HEK293 (cell line): ENCODE measurements at regions not wholly inside any gene's neighbourhood (a gene's known extent, or its start where the extent isn't known, plus 50 kb on each side); places are given as distances from the start of the nearest gene placed in this dataset.

Experiments used
- CTCF ChIA-PET: fragments of 350-600 bp; formaldehyde crosslinking; extraction: SDS; loops from one replicate; lab custom pipeline; 2021; ENCODE audit warnings: antibody characterized with exemption; lab: Yijun Ruan, JAX
- POLR2A ChIA-PET: fragments of 300-600 bp; formaldehyde crosslinking; extraction: SDS; loops from one replicate; lab custom pipeline; 2020; ENCODE audit warnings: antibody characterized with exemption, inconsistent platforms; lab: Yijun Ruan, JAX
- H3K27ac ChIP-seq: fragments of 200-500 bp; sonication (Bioruptor generic); 2 replicates; pipeline ENCODE4 v1.5.1; 2014; ENCODE audit warnings: low read depth, low read length, control low read depth, inconsistent platforms; ENCODE audit errors: extremely low read depth
- H3K36me3 ChIP-seq, 2 experiments: fragments of 200-500 bp in 1 of 2; sonication (Bioruptor generic) in 1 of 2; 1 replicate in 1 of 2; 2 replicates in 1 of 2; pipeline ENCODE4 v1.5.1; 2014 to 2017; ENCODE audit warnings: inconsistent platforms in 2 of 2, low read length in 2 of 2; ENCODE audit not compliant: control insufficient read depth in 2 of 2, insufficient read depth in 1 of 2
- H3K4me1 ChIP-seq: fragments of 200-500 bp; sonication (Bioruptor generic); 2 replicates; pipeline ENCODE4 v1.5.1; 2014; ENCODE audit warnings: mild to moderate bottlenecking, low read length, inconsistent platforms; ENCODE audit not compliant: control insufficient read depth, insufficient read depth
- H3K4me3 ChIP-seq: 2 replicates; pipeline ENCODE4 v1.5.1; 2011; ENCODE audit warnings: low read depth, mild to moderate bottlenecking, control low read depth, low read length, moderate library complexity
- H3K9me3 ChIP-seq: fragments of 200-500 bp; sonication (Bioruptor generic); 2 replicates; pipeline ENCODE4 v1.5.1; 2014; ENCODE audit warnings: low read depth, low read length, inconsistent platforms; ENCODE audit not compliant: control insufficient read depth, insufficient read depth
- ELK4 ChIP-seq: IDR thresholded peaks from 2 replicates; pipeline ENCODE4 v1.6.1; 2011; ENCODE audit warnings: mild to moderate bottlenecking, low read depth, low read length, borderline replicate concordance
- MEIS1 ChIP-seq: sonication (generic); formaldehyde crosslinking; IDR thresholded peaks from 2 replicates; pipeline ENCODE4 v1.8.1; 2022; ENCODE audit warnings: missing genetic modification reagents, mild to moderate bottlenecking, borderline replicate concordance
- PATZ1 ChIP-seq: fragments of 450-650 bp; formaldehyde crosslinking; IDR thresholded peaks from 2 replicates; pipeline ENCODE4 v1.5.1; 2016; ENCODE audit warnings: missing biosample characterization, missing genetic modification characterization
- PRDM1 ChIP-seq: fragments of 450-650 bp; formaldehyde crosslinking; IDR thresholded peaks from 2 replicates; pipeline ENCODE4; 2016; ENCODE audit warnings: missing biosample characterization, missing genetic modification characterization
- RBAK ChIP-seq: fragments of 450-650 bp; formaldehyde crosslinking; IDR thresholded peaks from 2 replicates; pipeline ENCODE4 v1.5.1; 2016; ENCODE audit warnings: missing biosample characterization, missing genetic modification characterization
- SCRT2 ChIP-seq: fragments of 450-650 bp; formaldehyde crosslinking; IDR thresholded peaks from 2 replicates; pipeline ENCODE4 v1.5.1; 2016; ENCODE audit warnings: missing biosample characterization, missing genetic modification characterization
- ZBTB10 ChIP-seq: fragments of 450-650 bp; formaldehyde crosslinking; IDR thresholded peaks from 2 replicates; pipeline ENCODE4 v1.5.1; 2016; ENCODE audit warnings: missing biosample characterization, missing genetic modification characterization
- ZBTB26 ChIP-seq: fragments of 450-650 bp; formaldehyde crosslinking; optimal IDR thresholded peaks from 2 replicates; pipeline ENCODE3; 2016; ENCODE audit warnings: missing biosample characterization, mild to moderate bottlenecking, missing genetic modification characterization
- ZNF121 ChIP-seq: fragments of 450-650 bp; formaldehyde crosslinking; IDR thresholded peaks from 2 replicates; pipeline ENCODE4 v1.5.1; 2016; ENCODE audit warnings: missing biosample characterization, missing genetic modification characterization
- ZNF133 ChIP-seq: fragments of 450-650 bp; formaldehyde crosslinking; IDR thresholded peaks from 2 replicates; pipeline ENCODE4 v1.5.1; 2016; ENCODE audit warnings: missing biosample characterization, missing genetic modification characterization
- ZNF248 ChIP-seq: fragments of 450-650 bp; formaldehyde crosslinking; IDR thresholded peaks from 2 replicates; pipeline ENCODE4 v1.5.1; 2017; ENCODE audit warnings: missing biosample characterization, missing genetic modification characterization
- ZNF26 ChIP-seq: fragments of 450-650 bp; formaldehyde crosslinking; IDR thresholded peaks from 2 replicates; pipeline ENCODE4 v1.5.1; 2016; ENCODE audit warnings: missing biosample characterization, missing genetic modification characterization
- ZNF341 ChIP-seq: fragments of 450-650 bp; formaldehyde crosslinking; IDR thresholded peaks from 2 replicates; pipeline ENCODE4; 2016; ENCODE audit warnings: low read depth, missing biosample characterization, missing genetic modification characterization
- ZNF473 ChIP-seq: fragments of 450-650 bp; formaldehyde crosslinking; IDR thresholded peaks from 2 replicates; pipeline ENCODE4 v1.5.1; 2017; ENCODE audit warnings: missing biosample characterization, missing genetic modification characterization
- ZNF48 ChIP-seq: fragments of 450-650 bp; formaldehyde crosslinking; IDR thresholded peaks from 2 replicates; pipeline ENCODE4 v1.5.1; 2016; ENCODE audit warnings: missing biosample characterization, missing genetic modification characterization
- ZNF501 ChIP-seq: fragments of 450-650 bp; formaldehyde crosslinking; IDR thresholded peaks from 2 replicates; pipeline ENCODE4 v1.5.1; 2016; ENCODE audit warnings: missing biosample characterization, missing genetic modification characterization
- ZNF555 ChIP-seq: fragments of 450-650 bp; formaldehyde crosslinking; conservative IDR thresholded peaks from 2 replicates; pipeline ENCODE4 v1.5.1; 2017; ENCODE audit warnings: missing biosample characterization, mild to moderate bottlenecking, missing genetic modification characterization, inconsistent platforms
- ZNF571 ChIP-seq: fragments of 450-650 bp; formaldehyde crosslinking; IDR thresholded peaks from 2 replicates; pipeline ENCODE4 v1.5.0; 2017; ENCODE audit warnings: missing biosample characterization, missing genetic modification characterization
- ZNF704 ChIP-seq: fragments of 450-650 bp; formaldehyde crosslinking; IDR thresholded peaks from 2 replicates; pipeline ENCODE4 v1.5.1; 2016; ENCODE audit warnings: missing biosample characterization, missing genetic modification characterization
- ZNF747 ChIP-seq: fragments of 450-650 bp; formaldehyde crosslinking; IDR thresholded peaks from 2 replicates; pipeline ENCODE4 v1.5.1; 2016; ENCODE audit warnings: missing biosample characterization, missing genetic modification characterization
- ZSCAN18 ChIP-seq: fragments of 450-650 bp; formaldehyde crosslinking; IDR thresholded peaks from 2 replicates; pipeline ENCODE4 v1.5.1; 2016; ENCODE audit warnings: missing biosample characterization, missing genetic modification characterization

- CTCF ChIA-PET, result no interaction called here
- TF ChIP-seq ZBTB10 (tag by site-specific recombination) (no peak), PATZ1 (tag by site-specific recombination) (no peak), ZNF704 (tag by site-specific recombination) (no peak), ZNF133 (tag by site-specific recombination) (no peak), RBAK (tag by site-specific recombination) (no peak), ZNF248 (tag by site-specific recombination) (no peak), ELK4 (no peak), ZBTB26 (tag by site-specific recombination) (no peak), ZNF571 (tag by site-specific recombination) (no peak), ZNF48 (no peak), MEIS1 (CRISPR knock-in tag) (no peak), ZSCAN18 (tag by site-specific recombination) (no peak)
- H3K4me1 ChIP-seq, result no peaks in the 10 kb centered on the region
- H3K27ac ChIP-seq, result no peak overlapping the region
- POLR2A ChIA-PET, result no interaction called here
- H3K9me3 ChIP-seq, result no peaks in the 10 kb centered on the region
- H3K4me3 ChIP-seq, result no peak overlapping the region
- no peaks in the 10 kb centered on the region for H3K36me3 ChIP-seq
These were observed 194.3 kb upstream of the MDFIC2 start for GRCh38 chr3:70506775-70507174.

- H3K4me3 ChIP-seq, result no peak overlapping the region
- ChIA-PET POLR2A (no interaction called here), CTCF (interaction anchor here (0.7 kb wide), 1 partner anchor 38 kb away, joined by 3 read pairs; no protein-coding TSS in a partner anchor)
- TF ChIP-seq ZNF341 (tag by site-specific recombination) (no peak), PRDM1 (tag by site-specific recombination) (no peak), ZNF555 (tag by site-specific recombination) (no peak), ZNF121 (no peak), ZSCAN18 (tag by site-specific recombination) (no peak), ZNF747 (no peak), ZNF26 (tag by site-specific recombination) (no peak), ZNF473 (tag by site-specific recombination) (no peak), ZNF501 (tag by site-specific recombination) (no peak), SCRT2 (tag by site-specific recombination) (no peak)
These were observed 189.1 kb upstream of the MDFIC2 start for GRCh38 chr3:70501561-70501960.

More at GRCh38 chr3:70501561-70501960, 189.1 kb upstream of the MDFIC2 start:
- Histone ChIP-seq H3K36me3 (no peaks in the 10 kb centered on the region), H3K27ac (no peak overlapping the region), H3K9me3 (no peaks in the 10 kb centered on the region), H3K4me1 (no peaks in the 10 kb centered on the region)
